HG03108 (cell line): ENCODE measurements at regions not wholly inside any gene's neighbourhood (a gene's known extent, or its start where the extent isn't known, plus 50 kb on each side); places are given as distances from the start of the nearest gene placed in this dataset.

Experiments used
- ATAC-seq: cut with Tn5 transposase; IDR thresholded peaks from one replicate; pipeline ENCODE4 v1.9.1; 2021; ENCODE audit warnings: moderate library complexity; ENCODE audit not compliant: unreplicated experiment

GRCh38 chr4:57442831-57443291 is 332.7 kb upstream of the IGFBP7 start:
- ATAC-seq: no peak

- ATAC-seq: no peak
Observed at GRCh38 chr4:57442241-57442640, 332.1 kb upstream of the IGFBP7 start.

DNA sequence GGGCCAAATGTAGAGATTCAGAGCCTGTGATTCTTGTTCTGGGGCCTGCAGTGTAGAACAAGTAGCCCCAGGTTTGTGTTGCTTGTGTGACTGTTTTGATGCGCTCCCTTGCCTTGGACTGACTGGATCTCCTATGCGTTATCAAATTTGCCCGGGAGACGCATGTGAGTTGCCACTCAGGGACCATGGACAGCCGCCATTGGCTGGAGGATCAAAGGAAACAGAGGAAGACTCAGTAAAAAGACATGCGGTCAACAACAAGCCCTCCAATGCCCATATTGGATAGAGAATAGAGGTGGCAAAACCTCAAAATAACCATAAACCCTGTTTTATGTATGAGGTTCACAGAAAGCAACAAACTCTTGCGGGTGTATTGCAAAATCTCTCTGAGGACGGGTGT is 327.5 kb upstream of the IGFBP7 start:
- ATAC-seq: no peak

- no peak for ATAC-seq
Observed at GRCh38 chr4:57435300-57435699, 325.1 kb upstream of the IGFBP7 start.

DNA sequence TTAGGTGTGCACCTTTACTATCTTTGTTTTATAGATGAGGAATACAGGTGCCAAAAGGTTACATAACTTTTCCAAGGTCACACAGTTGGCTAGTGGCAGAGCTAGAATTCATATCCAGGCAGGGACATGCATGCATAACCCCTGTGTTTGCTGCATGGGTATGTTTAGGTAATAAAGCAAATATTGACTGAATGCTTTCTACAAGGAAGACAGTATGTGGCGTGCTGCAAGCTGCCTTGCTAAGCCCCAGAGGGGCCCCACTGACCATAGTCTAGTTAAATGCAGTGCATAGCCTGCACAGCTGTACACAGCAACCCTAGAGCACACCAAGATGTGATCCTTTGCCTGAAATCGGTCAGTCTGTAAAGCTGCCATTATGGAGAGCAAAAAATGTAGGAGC is 320.5 kb upstream of the IGFBP7 start:
- no peak for ATAC-seq

DNA sequence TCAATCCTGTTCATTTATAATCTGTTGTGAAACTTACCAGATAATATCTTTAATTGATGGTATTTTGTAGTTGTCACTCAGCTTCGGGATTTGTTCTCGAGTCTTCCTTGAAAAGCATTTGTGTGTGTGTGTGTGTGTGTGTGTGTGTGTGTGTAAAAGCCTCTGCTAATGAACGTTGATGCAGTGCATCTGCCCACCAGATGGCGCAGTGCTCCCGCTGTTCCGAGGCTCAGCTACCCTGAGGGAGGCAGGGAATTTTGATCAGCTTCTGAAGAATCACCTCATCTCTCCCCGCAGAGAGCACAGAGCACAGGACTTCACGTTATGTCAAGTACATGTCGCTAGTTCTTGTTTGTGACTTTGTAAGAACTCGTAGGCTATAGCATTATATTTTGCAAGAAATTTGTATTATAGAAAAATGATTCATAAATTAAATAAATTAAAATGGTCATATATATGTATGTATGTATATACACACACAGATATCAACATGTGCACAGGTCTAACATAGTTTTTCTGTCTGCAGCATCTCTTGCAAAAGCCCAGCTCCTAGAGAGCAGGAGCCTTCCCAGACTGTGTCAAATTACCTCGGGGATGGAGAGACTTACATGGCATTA is 316.7 kb upstream of the IGFBP7 start:
- no peak for ATAC-seq

DNA sequence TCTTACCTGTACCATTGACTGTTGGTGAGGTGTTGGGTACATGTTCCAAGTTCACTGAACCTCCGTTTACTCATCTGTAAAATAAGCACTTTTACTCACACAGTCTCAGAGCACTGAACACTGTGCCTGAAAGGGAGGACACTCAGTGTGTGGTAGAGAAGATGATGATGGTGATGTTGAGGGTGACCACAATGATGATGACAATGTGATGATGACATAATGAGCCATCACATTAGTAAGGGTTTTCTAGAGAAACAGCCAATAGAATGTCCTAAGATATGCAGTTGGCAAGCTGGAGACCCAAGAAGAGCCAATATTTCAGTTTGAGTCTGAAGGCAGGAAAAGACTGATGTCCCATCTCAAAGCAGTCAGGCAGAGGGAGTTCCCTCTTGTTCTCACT is 315.4 kb upstream of the IGFBP7 start:
- no peak for ATAC-seq

- no peak for ATAC-seq
Observed at GRCh38 chr4:57424232-57424897, 314.2 kb upstream of the IGFBP7 start.

DNA sequence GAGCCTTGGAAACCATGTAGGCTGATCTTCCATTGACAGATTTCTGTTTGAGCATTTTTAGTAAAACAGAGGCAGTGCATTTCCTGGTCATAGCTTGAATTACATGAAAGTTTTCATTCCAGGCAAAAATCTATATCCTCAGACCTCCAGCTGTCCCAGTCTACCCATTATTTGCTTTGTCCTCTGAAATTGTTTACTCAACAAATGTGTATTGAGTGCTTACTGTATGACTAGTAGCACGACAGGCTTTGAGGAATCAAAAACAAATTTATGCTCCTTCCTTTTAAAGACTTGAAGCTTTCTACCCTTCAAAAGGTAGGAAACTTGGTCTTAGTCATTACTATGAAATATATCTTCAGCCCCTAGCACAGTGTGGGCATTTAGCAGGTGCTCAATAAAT is 307.9 kb upstream of the IGFBP7 start:
- ATAC-seq: no peak

DNA sequence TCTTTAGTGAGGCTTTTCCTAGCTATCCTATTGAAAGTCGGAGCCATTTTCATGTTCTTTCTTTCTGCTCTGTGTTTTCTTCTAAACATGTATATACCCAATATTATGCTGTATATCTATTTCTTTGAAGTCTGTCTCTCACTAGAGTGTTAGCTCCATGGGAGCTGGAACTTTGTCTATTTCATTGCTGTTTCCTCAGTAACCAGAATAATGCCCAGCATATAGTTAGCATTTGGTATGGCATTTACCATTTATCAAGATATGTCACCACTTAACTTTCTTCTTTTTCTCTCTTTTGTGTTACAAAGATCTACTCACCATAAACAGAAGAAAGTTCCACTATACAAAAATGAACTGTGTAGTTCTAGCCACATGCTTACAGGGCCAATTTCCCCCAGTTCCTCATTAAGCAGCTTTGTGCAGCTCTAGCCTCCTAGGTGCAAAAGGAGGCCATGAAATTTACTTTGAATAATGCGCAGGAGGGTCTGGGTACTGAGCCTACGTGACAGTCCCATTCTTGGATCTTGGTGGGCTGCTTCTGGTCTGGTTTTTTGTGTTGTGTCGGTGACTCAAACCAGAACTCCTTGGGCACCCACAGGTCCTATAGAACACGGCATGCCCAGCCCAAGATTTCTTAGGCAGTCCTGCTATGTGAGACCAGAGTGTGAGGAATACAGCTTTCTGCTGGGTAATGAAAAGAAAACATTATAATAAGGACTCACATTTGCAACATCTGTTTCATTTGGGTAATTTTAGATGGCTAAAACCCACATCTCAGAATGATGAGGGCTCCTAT is 302.3 kb upstream of the IGFBP7 start:
- no peak for ATAC-seq

- ATAC-seq: no peak
Observed at GRCh38 chr4:57410331-57411052, 300.3 kb upstream of the IGFBP7 start.

DNA sequence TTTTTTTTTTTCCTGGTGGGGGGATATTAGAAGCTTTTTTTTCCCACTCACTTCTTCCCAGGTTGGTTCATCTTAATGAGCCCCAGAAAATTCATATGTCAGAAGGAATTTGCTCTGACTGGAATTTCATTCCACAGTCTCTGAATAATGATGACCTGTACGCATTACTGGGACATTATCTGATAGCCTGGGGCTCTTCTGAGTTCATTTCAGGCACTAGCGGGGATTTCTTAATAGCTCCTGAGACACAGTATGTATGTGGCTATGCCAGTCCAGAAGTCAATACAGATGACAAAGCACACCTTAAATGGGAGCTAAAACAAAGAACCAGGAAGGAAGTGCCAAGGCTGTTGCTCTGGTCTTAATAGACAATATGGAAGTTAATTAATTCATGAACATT is 295.2 kb upstream of the IGFBP7 start:
- no peak for ATAC-seq

DNA sequence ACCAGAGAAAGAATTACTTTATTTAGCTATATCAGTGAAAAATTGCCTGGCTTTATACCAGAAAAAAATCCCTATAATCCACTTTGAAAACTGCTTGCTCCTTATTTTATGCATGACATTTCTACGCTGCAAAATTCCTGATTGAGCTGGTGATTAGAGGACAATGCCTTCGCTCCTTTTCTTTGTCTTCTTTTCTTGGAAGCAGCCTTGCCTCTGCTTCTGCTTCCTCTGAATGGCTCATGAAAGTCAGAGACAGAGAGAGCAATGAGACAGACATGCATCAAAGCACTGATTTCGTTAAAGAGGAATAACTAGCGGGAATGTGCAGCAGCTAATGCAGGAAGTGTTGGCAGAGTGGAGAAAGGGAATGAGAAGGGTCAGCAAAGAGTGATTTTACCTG is 294.3 kb upstream of the IGFBP7 start:
- ATAC-seq: no peak

GRCh38 chr4:57403591-57403990 is 293.4 kb upstream of the IGFBP7 start:
- ATAC-seq: no peak

- ATAC-seq: no peak
Observed at GRCh38 chr4:57401586-57401985, 291.4 kb upstream of the IGFBP7 start.

- no peak for ATAC-seq
Observed at GRCh38 chr4:57378766-57379165, 268.6 kb upstream of the IGFBP7 start.

GRCh38 chr4:57374866-57375595 is 264.8 kb upstream of the IGFBP7 start:
- ATAC-seq: no peak

GRCh38 chr4:57373991-57374390 is 263.8 kb upstream of the IGFBP7 start:
- no peak for ATAC-seq

- ATAC-seq: no peak
Observed at GRCh38 chr4:57371671-57372070, 261.5 kb upstream of the IGFBP7 start.

- ATAC-seq: no peak
Observed at GRCh38 chr4:57370691-57371090, 260.5 kb upstream of the IGFBP7 start.

GRCh38 chr4:57369446-57369845 is 259.3 kb upstream of the IGFBP7 start:
- no peak for ATAC-seq
